Neural progenitor cell (in vitro differentiated cells): ENCODE measurements at regions not wholly inside any gene's neighbourhood (a gene's known extent, or its start where the extent isn't known, plus 50 kb on each side); places are given as distances from the start of the nearest gene placed in this dataset.

Source experiments
- CTCF ChIP-seq: fragments of 200-600 bp; sonication (generic); IDR thresholded peaks from 2 replicates; pipeline ENCODE4 v1.5.1; 2017; ENCODE audit warnings: antibody characterized with exemption, mild to moderate bottlenecking
- EZH2 ChIP-seq: fragments of 200-600 bp; sonication (generic); IDR thresholded peaks from 2 replicates; pipeline ENCODE4 v1.6.1; 2017; ENCODE audit warnings: antibody characterized with exemption, mild to moderate bottlenecking, moderate library complexity
- EZH2phosphoT487 ChIP-seq: fragments of 200-600 bp; sonication (generic); IDR thresholded peaks from 2 replicates; pipeline ENCODE4 v1.6.1; 2017; ENCODE audit warnings: antibody characterized with exemption

GRCh38 chr1:204769997-204770396 is 84.5 kb upstream of the LRRN2 start:
- TF ChIP-seq CTCF, result no peak
- TF ChIP-seq EZH2, result no peak
- no peak for TF ChIP-seq EZH2phosphoT487
